DND-41 (cell line): ENCODE measurements at regions not wholly inside any gene's neighbourhood (a gene's known extent, or its start where the extent isn't known, plus 50 kb on each side); places are given as distances from the start of the nearest gene placed in this dataset.

Source experiments
- ATAC-seq: fragments of 200-7000 bp; cut with Tn5 transposase; 3 replicates; pipeline ENCODE4 v1.9.1; 2021; ENCODE audit warnings: low read depth; ENCODE audit not compliant: insufficient read depth
- DNase-seq: peaks from one replicate; pipeline ENCODE4 v3.0.0-alpha.2; 2020
- H2AFZ ChIP-seq: 2 replicates; pipeline ENCODE4 v1.6.0; 2012; ENCODE audit warnings: low read depth, low read length
- H3K27ac ChIP-seq: 2 replicates; pipeline ENCODE4 v1.5.1; 2012; ENCODE audit warnings: low read length, inconsistent platforms
- H3K27me3 ChIP-seq: fragments of 200-600 bp; sonication (generic); 2 replicates; pipeline ENCODE4 v1.6.0; 2012; ENCODE audit warnings: low read length, mild to moderate bottlenecking, inconsistent platforms; ENCODE audit not compliant: insufficient read depth, poor library complexity
- H3K36me3 ChIP-seq: 2 replicates; pipeline ENCODE4 v1.5.1; 2012; ENCODE audit warnings: low read length, inconsistent platforms; ENCODE audit not compliant: insufficient read depth
- H3K4me1 ChIP-seq: 2 replicates; pipeline ENCODE4 v1.5.1; 2012; ENCODE audit warnings: mild to moderate bottlenecking, low read length; ENCODE audit not compliant: insufficient read depth
- H3K4me2 ChIP-seq: 2 replicates; pipeline ENCODE4 v1.6.0; 2012; ENCODE audit warnings: mild to moderate bottlenecking, moderate library complexity, low read length, inconsistent platforms; ENCODE audit not compliant: insufficient read depth
- H3K4me3 ChIP-seq, 2 experiments: fragments of 200-600 bp in 1 of 2; shearing (Covaris generic) in 1 of 2; 2 replicates each; pipeline ENCODE4 v1.5.1; 2012 to 2016; ENCODE audit warnings: inconsistent platforms in 2 of 2, low read length in 2 of 2, mild to moderate bottlenecking in 2 of 2, low read depth in 1 of 2, moderate library complexity in 1 of 2
- H3K79me2 ChIP-seq: 2 replicates; pipeline ENCODE4 v1.6.0; 2012; ENCODE audit warnings: low read length, inconsistent platforms; ENCODE audit not compliant: insufficient read depth
- H3K9ac ChIP-seq: 2 replicates; pipeline ENCODE4 v1.6.0; 2012; ENCODE audit warnings: low read depth, mild to moderate bottlenecking, inconsistent platforms, low read length, moderate library complexity
- H3K9me3 ChIP-seq: 2 replicates; pipeline ENCODE4 v1.5.1; 2012; ENCODE audit warnings: low read length, moderate library complexity, mild to moderate bottlenecking, inconsistent platforms; ENCODE audit not compliant: insufficient read depth, severe bottlenecking
- H4K20me1 ChIP-seq: 2 replicates; pipeline ENCODE4 v1.6.0; 2012; ENCODE audit warnings: low read length; ENCODE audit not compliant: insufficient read depth
- CTCF ChIP-seq: IDR thresholded peaks from 2 replicates; pipeline ENCODE4 v1.5.1; 2012; ENCODE audit warnings: borderline replicate concordance, low read length, moderate library complexity, mild to moderate bottlenecking; ENCODE audit not compliant: poor library complexity, severe bottlenecking; ENCODE audit errors: extremely low read depth
- EZH2 ChIP-seq: IDR thresholded peaks from 3 replicates; pipeline ENCODE4 v1.6.1; 2012; ENCODE audit warnings: borderline replicate concordance, low read depth, mild to moderate bottlenecking, moderate library complexity, low read length, inconsistent platforms; ENCODE audit not compliant: severe bottlenecking

- Histone ChIP-seq H3K27me3 (no peaks in the 10 kb centered on the region), H3K4me2 (no peak overlapping the region), H3K9ac (no peak overlapping the region), H2AFZ (no peak overlapping the region), H3K36me3 (no peaks in the 10 kb centered on the region), H3K9me3 (peaks cover 4% of the 10 kb centered on the region), H3K4me3 (no peak overlapping the region), H3K79me2 (no peaks in the 10 kb centered on the region), H3K4me1 (no peaks in the 10 kb centered on the region), H4K20me1 (no peaks in the 10 kb centered on the region), H3K27ac (no peak overlapping the region)
- DNase-seq (no peak), ATAC-seq (no peak)
- TF ChIP-seq CTCF (no peak), EZH2 (no peak)
Observed at GRCh38 chr2:125037135-125037653, 1012.1 kb downstream of the CNTNAP5 start.

- no peak overlapping the region for H3K4me3 ChIP-seq
- H3K4me2 ChIP-seq: no peak overlapping the region
- no peak overlapping the region for H3K9ac ChIP-seq
- no peaks in the 10 kb centered on the region for H3K27me3 ChIP-seq
- no peak overlapping the region for H2AFZ ChIP-seq
- DNase-seq (no peak), ATAC-seq (no peak)
- H3K36me3 ChIP-seq: no peaks in the 10 kb centered on the region
- H3K79me2 ChIP-seq: no peaks in the 10 kb centered on the region
- TF ChIP-seq EZH2: no peak
- TF ChIP-seq CTCF: no peak
- no peak overlapping the region for H3K27ac ChIP-seq
- no peaks in the 10 kb centered on the region for H3K4me1 ChIP-seq
- no peaks in the 10 kb centered on the region for H4K20me1 ChIP-seq
- peaks cover 4% of the 10 kb centered on the region for H3K9me3 ChIP-seq
Observed at GRCh38 chr2:125041846-125042245, 1016.8 kb downstream of the CNTNAP5 start.

- ATAC-seq: no peak
- no peaks in the 10 kb centered on the region for H3K9me3 ChIP-seq
- H3K4me1 ChIP-seq: no peaks in the 10 kb centered on the region
Observed at GRCh38 chr2:125042727-125043126, 1017.6 kb downstream of the CNTNAP5 start.

More at GRCh38 chr2:125042727-125043126, 1017.6 kb downstream of the CNTNAP5 start:
- TF ChIP-seq EZH2: no peak
- no peak for TF ChIP-seq CTCF
- no peak overlapping the region for H3K27ac ChIP-seq
- H4K20me1 ChIP-seq: no peaks in the 10 kb centered on the region
- H3K4me3 ChIP-seq: no peak overlapping the region
- no peak overlapping the region for H3K9ac ChIP-seq
- H3K4me2 ChIP-seq: no peak overlapping the region
- no peak overlapping the region for H2AFZ ChIP-seq
- no peak for DNase-seq
- H3K79me2 ChIP-seq: no peaks in the 10 kb centered on the region
- no peaks in the 10 kb centered on the region for H3K27me3 ChIP-seq
- no peaks in the 10 kb centered on the region for H3K36me3 ChIP-seq
